Caco-2 (cell line): ENCODE measurements at regions not wholly inside any gene's neighbourhood (a gene's known extent, or its start where the extent isn't known, plus 50 kb on each side); places are given as distances from the start of the nearest gene placed in this dataset.

Source experiments
- BruUV-seq: library from RNA; stranded (reverse); fragments of 400-500 nt; replicated peaks from 2 replicates; lab custom pipeline; 2021; lab: Mats Ljungman, UMichigan
- CTCF ChIA-PET: fragments of 300-600 bp; sonication (Branson Sonifier 250); formaldehyde crosslinking; loops from one replicate; lab custom pipeline; 2022; ENCODE audit warnings: antibody characterized with exemption; lab: Charles Lee
- POLR2A ChIA-PET: fragments of 300-600 bp; sonication (Branson Sonifier 250); formaldehyde crosslinking; loops from one replicate; lab custom pipeline; 2022; ENCODE audit warnings: antibody characterized with exemption; lab: Charles Lee
- DNase-seq, 2 experiments: peaks; one replicate each; pipeline versions ENCODE4 v3.0.0 to v3.0.0-alpha.2; 2020 to 2022
- H3K27me3 ChIP-seq: replicated peaks from 2 replicates; pipeline ENCODE4 v1.6.0; 2011; ENCODE audit warnings: low read length; ENCODE audit not compliant: control insufficient read depth, insufficient read depth
- H3K36me3 ChIP-seq: 2 replicates; pipeline ENCODE4 v1.5.1; 2011; ENCODE audit warnings: low read length; ENCODE audit not compliant: control insufficient read depth, insufficient read depth
- H3K4me1 ChIP-seq: fragments of 250-450 bp; sonication (Bioruptor Pico); 2 replicates; pipeline ENCODE4 v1.5.1; 2020; ENCODE audit warnings: mild to moderate bottlenecking
- H3K4me3 ChIP-seq: 2 replicates; pipeline ENCODE4 v1.5.1; 2011; ENCODE audit warnings: low read depth, mild to moderate bottlenecking, control low read depth, low read length
- H3K9me3 ChIP-seq: fragments of 250-450 bp; sonication (Bioruptor Pico); 2 replicates; pipeline ENCODE4 v1.5.1; 2020; ENCODE audit warnings: mild to moderate bottlenecking, moderate library complexity
- H3K27ac Mint-ChIP-seq: one replicate; pipeline ENCODE4 v1.8.0; 2022; ENCODE audit warnings: mixed read lengths; ENCODE audit not compliant: unreplicated experiment
- H3K27me3 Mint-ChIP-seq: one replicate; pipeline ENCODE4 v1.8.0; 2022; ENCODE audit warnings: mixed read lengths; ENCODE audit not compliant: insufficient read depth, unreplicated experiment
- H3K36me3 Mint-ChIP-seq: one replicate; pipeline ENCODE4 v1.8.0; 2022; ENCODE audit warnings: mild to moderate bottlenecking, mixed read lengths; ENCODE audit not compliant: insufficient read depth, unreplicated experiment
- H3K4me1 Mint-ChIP-seq: one replicate; pipeline ENCODE4 v1.8.0; 2022; ENCODE audit warnings: low read depth, mixed read lengths; ENCODE audit not compliant: unreplicated experiment
- H3K4me3 Mint-ChIP-seq: one replicate; pipeline ENCODE4 v1.8.0; 2022; ENCODE audit warnings: mild to moderate bottlenecking, moderate library complexity, mixed read lengths; ENCODE audit not compliant: unreplicated experiment
- H3K9me3 Mint-ChIP-seq: one replicate; pipeline ENCODE4 v1.8.0; 2022; ENCODE audit warnings: mixed read lengths; ENCODE audit not compliant: unreplicated experiment
- intact Hi-C: fragments of 100-400 bp; cut with micrococcal nuclease; formaldehyde crosslinking; loops from one replicate; pipeline ENCODE4 v1.10.0; 2022; ENCODE audit not compliant: unreplicated experiment
- TF ChIP-seq, protein P1 (sequence below), 2 experiments: fragments of 200-600 bp in 1 of 2; IDR thresholded peaks; 1 replicate in 1 of 2; 2 replicates in 1 of 2; pipeline versions ENCODE4 v1.5.1 to v1.8.0; 2011 to 2022; ENCODE audit warnings: antibody characterized with exemption in 1 of 2, control low read depth in 1 of 2, inconsistent platforms in 1 of 2, low read depth in 1 of 2, low read length in 1 of 2, mild to moderate bottlenecking in 1 of 2, moderate library complexity in 1 of 2; ENCODE audit not compliant: insufficient read depth in 1 of 2, severe bottlenecking in 1 of 2, unreplicated experiment in 1 of 2

DNA sequence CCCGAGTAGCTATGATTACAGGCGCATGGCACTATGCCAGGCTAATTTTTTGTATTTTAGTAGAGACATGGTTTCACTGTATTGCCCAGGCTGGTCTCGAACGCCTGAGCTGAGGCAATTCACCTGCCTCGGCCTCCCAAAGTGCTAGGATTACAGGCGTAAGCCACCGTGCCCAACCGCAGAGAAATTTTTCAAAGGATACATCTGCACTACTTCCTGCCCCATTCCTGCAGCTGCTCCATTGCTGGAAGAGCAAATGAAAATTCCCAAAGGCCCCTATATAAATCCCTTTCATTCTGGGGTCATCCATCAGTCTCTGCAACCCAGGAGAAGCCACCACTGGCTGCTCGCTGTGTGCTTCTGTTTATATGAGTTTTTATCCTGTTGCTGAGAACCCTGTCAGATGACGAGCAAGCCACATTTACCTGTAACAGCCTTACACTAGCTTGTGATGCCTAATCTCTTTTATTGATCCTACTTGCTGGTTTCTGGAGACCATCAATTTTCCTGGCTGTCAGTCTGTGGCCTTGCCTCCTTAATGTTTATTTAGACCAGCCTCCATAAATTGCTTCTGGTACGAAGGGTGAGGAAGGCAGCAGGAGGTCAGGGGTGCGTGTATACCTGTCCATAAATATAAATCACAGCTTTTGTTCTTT is 925.3 kb downstream of the TLE4 start:
- no peak for DNase-seq
- BruUV-seq, result no TSS peak
- Mint-ChIP-seq H3K4me1 (no peaks in the 10 kb centered on the region), H3K27ac (no peak overlapping the region), H3K9me3 (no peaks in the 10 kb centered on the region), H3K27me3 (no peaks in the 10 kb centered on the region), H3K4me3 (no peak overlapping the region), H3K36me3 (no peaks in the 10 kb centered on the region)
- ChIA-PET POLR2A (no interaction called here), CTCF (no interaction called here)
- intact Hi-C loops, result no loop called here
- Histone ChIP-seq H3K9me3 (no peaks in the 10 kb centered on the region), H3K4me3 (no peak overlapping the region), H3K4me1 (no peaks in the 10 kb centered on the region), H3K36me3 (no peaks in the 10 kb centered on the region), H3K27me3 (no peaks in the 10 kb centered on the region)
- TF ChIP-seq, protein P1, sequence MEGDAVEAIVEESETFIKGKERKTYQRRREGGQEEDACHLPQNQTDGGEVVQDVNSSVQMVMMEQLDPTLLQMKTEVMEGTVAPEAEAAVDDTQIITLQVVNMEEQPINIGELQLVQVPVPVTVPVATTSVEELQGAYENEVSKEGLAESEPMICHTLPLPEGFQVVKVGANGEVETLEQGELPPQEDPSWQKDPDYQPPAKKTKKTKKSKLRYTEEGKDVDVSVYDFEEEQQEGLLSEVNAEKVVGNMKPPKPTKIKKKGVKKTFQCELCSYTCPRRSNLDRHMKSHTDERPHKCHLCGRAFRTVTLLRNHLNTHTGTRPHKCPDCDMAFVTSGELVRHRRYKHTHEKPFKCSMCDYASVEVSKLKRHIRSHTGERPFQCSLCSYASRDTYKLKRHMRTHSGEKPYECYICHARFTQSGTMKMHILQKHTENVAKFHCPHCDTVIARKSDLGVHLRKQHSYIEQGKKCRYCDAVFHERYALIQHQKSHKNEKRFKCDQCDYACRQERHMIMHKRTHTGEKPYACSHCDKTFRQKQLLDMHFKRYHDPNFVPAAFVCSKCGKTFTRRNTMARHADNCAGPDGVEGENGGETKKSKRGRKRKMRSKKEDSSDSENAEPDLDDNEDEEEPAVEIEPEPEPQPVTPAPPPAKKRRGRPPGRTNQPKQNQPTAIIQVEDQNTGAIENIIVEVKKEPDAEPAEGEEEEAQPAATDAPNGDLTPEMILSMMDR (IDR thresholded peaks at IDR 0.05; ENCODE audit: insufficient read depth in 1 of 2, low read depth in 1 of 2, low read length in 1 of 2, severe bottlenecking in 1 of 2, unreplicated experiment in 1 of 2), result no peak

DNA sequence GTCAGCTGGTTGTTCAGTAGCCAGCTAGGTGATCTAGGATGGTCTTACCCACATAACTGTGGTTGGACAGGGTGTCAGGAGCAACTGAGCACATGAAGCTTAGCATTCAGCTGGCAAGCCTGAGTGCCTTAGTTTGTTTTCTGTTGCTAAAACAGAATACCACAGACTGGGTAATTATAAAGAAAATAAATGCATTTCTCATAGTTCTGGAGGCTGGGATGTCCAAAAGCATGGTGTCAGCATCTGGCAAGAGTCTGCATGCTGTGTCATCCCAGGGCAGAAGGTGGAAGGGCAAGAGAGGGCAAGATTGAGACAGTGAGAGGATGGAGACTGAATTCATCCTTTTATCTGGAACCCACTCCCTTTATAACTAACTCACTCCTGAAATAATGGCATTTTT is 921.5 kb downstream of the TLE4 start:
- TF ChIP-seq, protein P1 (IDR thresholded peaks at IDR 0.05; ENCODE audit: insufficient read depth in 1 of 2, low read depth in 1 of 2, low read length in 1 of 2, severe bottlenecking in 1 of 2, unreplicated experiment in 1 of 2), result no peak
- H3K4me1 Mint-ChIP-seq, result no peaks in the 10 kb centered on the region
- ChIA-PET POLR2A (no interaction called here), CTCF (no interaction called here)
- intact Hi-C loops, result no loop called here
- Histone ChIP-seq H3K27me3 (no peaks in the 10 kb centered on the region), H3K36me3 (no peaks in the 10 kb centered on the region), H3K9me3 (no peaks in the 10 kb centered on the region), H3K4me3 (no peak overlapping the region), H3K4me1 (no peaks in the 10 kb centered on the region)
- H3K9me3 Mint-ChIP-seq, result no peaks in the 10 kb centered on the region
- H3K4me3 Mint-ChIP-seq, result no peak overlapping the region
- H3K36me3 Mint-ChIP-seq, result no peaks in the 10 kb centered on the region
- no peak overlapping the region for H3K27ac Mint-ChIP-seq
- DNase-seq, result no peak
- H3K27me3 Mint-ChIP-seq, result no peaks in the 10 kb centered on the region
- BruUV-seq, result no TSS peak

DNA sequence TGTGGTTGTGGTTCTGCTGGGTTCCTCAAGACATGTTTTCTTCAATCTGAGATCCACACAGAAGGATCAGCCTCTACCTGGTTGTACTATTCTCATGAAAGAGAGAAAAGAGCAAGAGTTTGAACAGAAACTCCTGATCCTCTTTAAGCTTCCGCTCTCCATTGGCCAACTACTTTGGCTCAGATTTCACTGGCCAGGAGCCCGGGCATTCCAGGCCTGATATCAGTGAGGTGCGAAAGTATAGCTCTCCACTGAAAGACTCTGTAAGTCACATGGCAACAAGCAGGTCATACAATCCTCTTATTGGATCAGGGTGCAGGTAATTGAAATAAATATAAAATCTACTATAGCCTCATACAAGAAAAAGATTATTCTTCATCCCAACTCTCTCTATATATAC is 920.5 kb downstream of the TLE4 start:
- Mint-ChIP-seq H3K9me3 (no peaks in the 10 kb centered on the region), H3K36me3 (no peaks in the 10 kb centered on the region), H3K27ac (no peak overlapping the region), H3K4me3 (no peak overlapping the region), H3K27me3 (no peaks in the 10 kb centered on the region), H3K4me1 (no peaks in the 10 kb centered on the region)
- no peaks in the 10 kb centered on the region for H3K27me3 ChIP-seq
- TF ChIP-seq, protein P1 (IDR thresholded peaks at IDR 0.05; ENCODE audit: insufficient read depth in 1 of 2, low read depth in 1 of 2, low read length in 1 of 2, severe bottlenecking in 1 of 2, unreplicated experiment in 1 of 2), result no peak
- H3K4me3 ChIP-seq, result no peak overlapping the region
- H3K36me3 ChIP-seq, result no peaks in the 10 kb centered on the region
- ChIA-PET CTCF (no interaction called here), POLR2A (no interaction called here)
- H3K9me3 ChIP-seq, result no peaks in the 10 kb centered on the region
- BruUV-seq, result no TSS peak
- intact Hi-C loops, result no loop called here
- H3K4me1 ChIP-seq, result no peaks in the 10 kb centered on the region
- no peak for DNase-seq
